OCI-LY1 (cell line): ENCODE measurements at regions not wholly inside any gene's neighbourhood (a gene's known extent, or its start where the extent isn't known, plus 50 kb on each side); places are given as distances from the start of the nearest gene placed in this dataset.

Experiments
- H2AFZ ChIP-seq: fragments of 200-600 bp; sonication (generic), shearing (Covaris generic); 2 replicates; pipeline ENCODE4 v1.6.0; 2014; ENCODE audit warnings: antibody characterized with exemption, mild to moderate bottlenecking, low read length
- H3F3A ChIP-seq: fragments of 200-600 bp; sonication (generic), shearing (Covaris generic); 2 replicates; pipeline ENCODE4 v1.6.0; 2014; ENCODE audit warnings: mild to moderate bottlenecking, antibody characterized with exemption, low read length, moderate library complexity; ENCODE audit not compliant: insufficient read depth
- H3K27ac ChIP-seq: fragments of 200-600 bp; sonication (generic); 2 replicates; pipeline ENCODE4 v1.5.1; 2014; ENCODE audit warnings: low read length, mixed run types, mild to moderate bottlenecking, low read depth; ENCODE audit not compliant: poor library complexity, severe bottlenecking
- H3K27me3 ChIP-seq: fragments of 200-600 bp; sonication (generic); 2 replicates; pipeline ENCODE4 v1.6.0; 2014; ENCODE audit warnings: antibody characterized with exemption, mild to moderate bottlenecking, low read length, moderate library complexity; ENCODE audit not compliant: insufficient read depth
- H3K36me3 ChIP-seq: fragments of 200-600 bp; sonication (generic); 2 replicates; pipeline ENCODE4 v1.6.1; 2014; ENCODE audit warnings: mild to moderate bottlenecking, antibody characterized with exemption, low read length, moderate library complexity, mixed read lengths; ENCODE audit not compliant: insufficient read depth
- H3K4me1 ChIP-seq: fragments of 200-600 bp; sonication (generic); 2 replicates; pipeline ENCODE4 v1.5.1; 2014; ENCODE audit warnings: mild to moderate bottlenecking, low read length, moderate library complexity; ENCODE audit not compliant: insufficient read depth, severe bottlenecking
- H3K4me2 ChIP-seq: fragments of 200-600 bp; sonication (generic), shearing (Covaris generic); 2 replicates; pipeline ENCODE4 v1.6.1; 2014; ENCODE audit warnings: low read length
- H3K4me3 ChIP-seq: fragments of 200-600 bp; sonication (generic); 2 replicates; pipeline ENCODE4 v1.5.1; 2014; ENCODE audit warnings: low read length, low read depth, mild to moderate bottlenecking, mixed read lengths; ENCODE audit not compliant: poor library complexity, severe bottlenecking
- H3K79me2 ChIP-seq: fragments of 200-600 bp; shearing (Covaris generic); 2 replicates; pipeline ENCODE4 v1.6.1; 2016; ENCODE audit warnings: mixed run types, low read length, mixed read lengths; ENCODE audit not compliant: insufficient read depth
- H3K9ac ChIP-seq: fragments of 200-600 bp; sonication (generic), shearing (Covaris generic); 2 replicates; pipeline ENCODE4 v1.6.1; 2014; ENCODE audit warnings: mild to moderate bottlenecking, low read length, mixed read lengths
- H3K9me2 ChIP-seq: fragments of 200-600 bp; sonication (generic), shearing (Covaris generic); 2 replicates; pipeline ENCODE4 v1.6.1; 2014; ENCODE audit warnings: low read depth, mild to moderate bottlenecking, low read length, mixed read lengths
- H3K9me3 ChIP-seq: fragments of 200-600 bp; shearing (Covaris generic); 2 replicates; pipeline ENCODE4 v1.6.1; 2014; ENCODE audit warnings: low read length, mixed read lengths
- H4K20me1 ChIP-seq: fragments of 200-600 bp; sonication (generic), shearing (Covaris generic); 2 replicates; pipeline ENCODE4 v1.6.0; 2016; ENCODE audit warnings: mild to moderate bottlenecking, low read length; ENCODE audit not compliant: insufficient read depth
- CTCF ChIP-seq: fragments of 200-600 bp; sonication (generic), shearing (Covaris generic); IDR thresholded peaks from 2 replicates; pipeline ENCODE4 v1.5.1; 2017; ENCODE audit warnings: mild to moderate bottlenecking, antibody characterized with exemption, low read length, moderate library complexity, mixed read lengths
- EZH2 ChIP-seq: fragments of 200-600 bp; sonication (generic), shearing (Covaris generic); IDR thresholded peaks from 2 replicates; pipeline ENCODE4 v1.8.0; 2017; ENCODE audit warnings: borderline replicate concordance, mixed run types, mild to moderate bottlenecking, antibody characterized with exemption, low read length, moderate library complexity, mixed read lengths

- Histone ChIP-seq H3K79me2 (no peaks in the 10 kb centered on the region), H3K27me3 (no peaks in the 10 kb centered on the region), H3K9me2 (no peaks in the 10 kb centered on the region), H3K4me3 (no peak overlapping the region), H3K9me3 (no peaks in the 10 kb centered on the region), H3F3A (no peaks in the 10 kb centered on the region), H3K36me3 (no peaks in the 10 kb centered on the region), H3K27ac (no peak overlapping the region), H4K20me1 (no peaks in the 10 kb centered on the region), H3K4me1 (no peaks in the 10 kb centered on the region), H3K4me2 (no peak overlapping the region), H2AFZ (no peak overlapping the region), H3K9ac (no peak overlapping the region)
- no peak for TF ChIP-seq EZH2
Observed at GRCh38 chr12:66030217-66030781, 100.3 kb downstream of the LLPH start.

- Histone ChIP-seq H3K9me2 (no peaks in the 10 kb centered on the region), H3K27ac (no peak overlapping the region), H4K20me1 (no peaks in the 10 kb centered on the region), H3K36me3 (no peaks in the 10 kb centered on the region), H3K4me1 (no peaks in the 10 kb centered on the region), H2AFZ (no peak overlapping the region), H3K9me3 (no peaks in the 10 kb centered on the region), H3K27me3 (no peaks in the 10 kb centered on the region), H3F3A (no peaks in the 10 kb centered on the region), H3K79me2 (no peaks in the 10 kb centered on the region), H3K4me2 (no peak overlapping the region), H3K4me3 (no peak overlapping the region), H3K9ac (no peak overlapping the region)
- TF ChIP-seq EZH2 (no peak), CTCF (no peak)
Observed at GRCh38 chr12:66028390-66028789, 102.2 kb downstream of the LLPH start.

GRCh38 chr12:66025477-66025876, 105.1 kb downstream of the LLPH start:
- H3K9ac ChIP-seq, result no peak overlapping the region
- no peaks in the 10 kb centered on the region for H3K79me2 ChIP-seq
- no peaks in the 10 kb centered on the region for H3K9me2 ChIP-seq
- TF ChIP-seq EZH2 (no peak), CTCF (no peak)
- no peak overlapping the region for H3K4me2 ChIP-seq
- H3K9me3 ChIP-seq, result no peaks in the 10 kb centered on the region
- no peak overlapping the region for H3K4me3 ChIP-seq
- H3F3A ChIP-seq, result no peaks in the 10 kb centered on the region
- no peak overlapping the region for H3K27ac ChIP-seq
- H4K20me1 ChIP-seq, result no peaks in the 10 kb centered on the region
- H3K4me1 ChIP-seq, result no peaks in the 10 kb centered on the region
- no peak overlapping the region for H2AFZ ChIP-seq
- H3K36me3 ChIP-seq, result no peaks in the 10 kb centered on the region
- H3K27me3 ChIP-seq, result no peaks in the 10 kb centered on the region

- Histone ChIP-seq H3K79me2 (no peaks in the 10 kb centered on the region), H3K27me3 (no peaks in the 10 kb centered on the region), H3K27ac (no peak overlapping the region), H3K4me1 (no peaks in the 10 kb centered on the region), H3K9ac (no peak overlapping the region), H3K9me2 (no peaks in the 10 kb centered on the region), H3K36me3 (no peaks in the 10 kb centered on the region), H3K9me3 (no peaks in the 10 kb centered on the region), H3K4me3 (no peak overlapping the region), H4K20me1 (no peaks in the 10 kb centered on the region), H3K4me2 (no peak overlapping the region), H2AFZ (no peak overlapping the region), H3F3A (no peaks in the 10 kb centered on the region)
- no peak for TF ChIP-seq EZH2
- TF ChIP-seq CTCF, result no peak
Observed at GRCh38 chr12:66024949-66025348, 105.6 kb downstream of the LLPH start.
